ENCODE measurements at regions not wholly inside any gene's neighbourhood (a gene's known extent, or its start where the extent isn't known, plus 50 kb on each side); places are given as distances from the start of the nearest gene placed in this dataset.

- H3K27ac ChIP-seq (ENCODE audit: low read length): no peak overlapping the region
- H3K9ac ChIP-seq (ENCODE audit: low read depth, low read length): peak overlapping the region; percentile 5; the same call in 1 of the 2 replicates
- H3K36me3 ChIP-seq (ENCODE audit: insufficient read depth, low read depth, low read length): no peaks in the 10 kb centered on the region
- H3K9me3 ChIP-seq (ENCODE audit: insufficient read depth, low read depth, low read length): no peaks in the 10 kb centered on the region
- H3K4me3 ChIP-seq (ENCODE audit: low read length): no peak overlapping the region
- H3K27me3 ChIP-seq (ENCODE audit: insufficient read depth, low read length): no peaks in the 10 kb centered on the region
- H3K4me1 ChIP-seq (ENCODE audit: insufficient read depth, low read length): peaks cover 32% of the 10 kb centered on the region; the same call in 1 of the 2 replicates
Measured at GRCh38 chr11:8814209-8814922, 96.6 kb upstream of the AKIP1 start.

GRCh38 chr11:8814923-8815240 lies 96.1 kb upstream of the AKIP1 start:
- Histone ChIP-seq H3K27ac (ENCODE audit: low read length) (no peak overlapping the region), H3K27me3 (ENCODE audit: insufficient read depth, low read length) (no peaks in the 10 kb centered on the region), H3K9ac (ENCODE audit: low read depth, low read length) (no peak overlapping the region), H3K36me3 (ENCODE audit: insufficient read depth, low read depth, low read length) (no peaks in the 10 kb centered on the region), H3K9me3 (ENCODE audit: insufficient read depth, low read depth, low read length) (no peaks in the 10 kb centered on the region), H3K4me1 (ENCODE audit: insufficient read depth, low read length) (peaks cover 27% of the 10 kb centered on the region; the same call in 1 of the 2 replicates), H3K4me3 (ENCODE audit: low read length) (no peak overlapping the region)

GRCh38 chr11:8818421-8818820 lies 92.6 kb upstream of the AKIP1 start:
- no peak overlapping the region for H3K27ac ChIP-seq (ENCODE audit: low read length)
- no peaks in the 10 kb centered on the region for H3K9me3 ChIP-seq (ENCODE audit: insufficient read depth, low read depth, low read length)

GRCh38 chr11:8820401-8820800 lies 90.6 kb upstream of the AKIP1 start:
- Histone ChIP-seq H3K9ac (ENCODE audit: low read depth, low read length) (no peak overlapping the region), H3K9me3 (ENCODE audit: insufficient read depth, low read depth, low read length) (no peaks in the 10 kb centered on the region), H3K4me1 (ENCODE audit: insufficient read depth, low read length) (peaks cover 14% of the 10 kb centered on the region), H3K4me3 (ENCODE audit: low read length) (no peak overlapping the region), H3K27me3 (ENCODE audit: insufficient read depth, low read length) (no peaks in the 10 kb centered on the region), H3K27ac (ENCODE audit: low read length) (no peak overlapping the region), H3K36me3 (ENCODE audit: insufficient read depth, low read depth, low read length) (no peaks in the 10 kb centered on the region)

More at GRCh38 chr11:8818421-8818820, 92.6 kb upstream of the AKIP1 start:
- Histone ChIP-seq H3K9ac (ENCODE audit: low read depth, low read length) (no peak overlapping the region), H3K4me1 (ENCODE audit: insufficient read depth, low read length) (peaks cover 23% of the 10 kb centered on the region), H3K4me3 (ENCODE audit: low read length) (no peak overlapping the region), H3K27me3 (ENCODE audit: insufficient read depth, low read length) (no peaks in the 10 kb centered on the region), H3K36me3 (ENCODE audit: insufficient read depth, low read depth, low read length) (no peaks in the 10 kb centered on the region)

GRCh38 chr11:8822469-8822868 lies 88.5 kb upstream of the AKIP1 start:
- Histone ChIP-seq H3K36me3 (ENCODE audit: insufficient read depth, low read depth, low read length) (no peaks in the 10 kb centered on the region), H3K27ac (ENCODE audit: low read length) (no peak overlapping the region), H3K9me3 (ENCODE audit: insufficient read depth, low read depth, low read length) (no peaks in the 10 kb centered on the region), H3K4me3 (ENCODE audit: low read length) (peak overlapping the region; percentile 7; the same call in 1 of the 2 replicates), H3K9ac (ENCODE audit: low read depth, low read length) (no peak overlapping the region; the same call in 1 of the 2 replicates), H3K4me1 (ENCODE audit: insufficient read depth, low read length) (peaks cover 29% of the 10 kb centered on the region), H3K27me3 (ENCODE audit: insufficient read depth, low read length) (no peaks in the 10 kb centered on the region)

GRCh38 chr11:8823174-8823742 lies 87.7 kb upstream of the AKIP1 start:
- Histone ChIP-seq H3K9me3 (ENCODE audit: insufficient read depth, low read depth, low read length) (no peaks in the 10 kb centered on the region), H3K36me3 (ENCODE audit: insufficient read depth, low read depth, low read length) (no peaks in the 10 kb centered on the region), H3K9ac (ENCODE audit: low read depth, low read length) (no peak overlapping the region), H3K4me1 (ENCODE audit: insufficient read depth, low read length) (peaks cover 32% of the 10 kb centered on the region), H3K27ac (ENCODE audit: low read length) (no peak overlapping the region), H3K4me3 (ENCODE audit: low read length) (no peak overlapping the region), H3K27me3 (ENCODE audit: insufficient read depth, low read length) (no peaks in the 10 kb centered on the region)

- Histone ChIP-seq H3K4me1 (ENCODE audit: insufficient read depth, low read length) (peaks cover 36% of the 10 kb centered on the region), H3K9me3 (ENCODE audit: insufficient read depth, low read depth, low read length) (no peaks in the 10 kb centered on the region), H3K4me3 (ENCODE audit: low read length) (peak overlapping the region; percentile 12; the same call in 1 of the 2 replicates), H3K9ac (ENCODE audit: low read depth, low read length) (no peak overlapping the region), H3K27me3 (ENCODE audit: insufficient read depth, low read length) (no peaks in the 10 kb centered on the region), H3K36me3 (ENCODE audit: insufficient read depth, low read depth, low read length) (no peaks in the 10 kb centered on the region), H3K27ac (ENCODE audit: low read length) (no peak overlapping the region)
Measured at GRCh38 chr11:8826139-8826786, 84.7 kb upstream of the AKIP1 start.

GRCh38 chr11:8826901-8827560 lies 84.0 kb upstream of the AKIP1 start:
- H3K4me3 ChIP-seq (ENCODE audit: low read length): peak overlapping the region; percentile 12; the same call in 1 of the 2 replicates
- H3K9me3 ChIP-seq (ENCODE audit: insufficient read depth, low read depth, low read length): no peaks in the 10 kb centered on the region
- no peak overlapping the region for H3K9ac ChIP-seq (ENCODE audit: low read depth, low read length)
- H3K36me3 ChIP-seq (ENCODE audit: insufficient read depth, low read depth, low read length): no peaks in the 10 kb centered on the region
- H3K4me1 ChIP-seq (ENCODE audit: insufficient read depth, low read length): peaks cover 36% of the 10 kb centered on the region
- H3K27me3 ChIP-seq (ENCODE audit: insufficient read depth, low read length): no peaks in the 10 kb centered on the region
- no peak overlapping the region for H3K27ac ChIP-seq (ENCODE audit: low read length)

- Histone ChIP-seq H3K27ac (ENCODE audit: low read length) (no peak overlapping the region), H3K36me3 (ENCODE audit: insufficient read depth, low read depth, low read length) (no peaks in the 10 kb centered on the region), H3K4me1 (ENCODE audit: insufficient read depth, low read length) (peaks cover 31% of the 10 kb centered on the region), H3K9ac (ENCODE audit: low read depth, low read length) (no peak overlapping the region), H3K27me3 (ENCODE audit: insufficient read depth, low read length) (no peaks in the 10 kb centered on the region), H3K4me3 (ENCODE audit: low read length) (no peak overlapping the region), H3K9me3 (ENCODE audit: insufficient read depth, low read depth, low read length) (no peaks in the 10 kb centered on the region)
Measured at GRCh38 chr11:8828046-8828445, 82.9 kb upstream of the AKIP1 start.

GRCh38 chr11:8828580-8829361 lies 82.2 kb upstream of the AKIP1 start:
- no peak overlapping the region for H3K9ac ChIP-seq (ENCODE audit: low read depth, low read length)
- peaks cover 37% of the 10 kb centered on the region for H3K4me1 ChIP-seq (ENCODE audit: insufficient read depth, low read length)
- no peaks in the 10 kb centered on the region for H3K36me3 ChIP-seq (ENCODE audit: insufficient read depth, low read depth, low read length)
- no peaks in the 10 kb centered on the region for H3K9me3 ChIP-seq (ENCODE audit: insufficient read depth, low read depth, low read length)
- H3K27me3 ChIP-seq (ENCODE audit: insufficient read depth, low read length): no peaks in the 10 kb centered on the region
- no peak overlapping the region for H3K4me3 ChIP-seq (ENCODE audit: low read length)
- no peak overlapping the region for H3K27ac ChIP-seq (ENCODE audit: low read length)

- H3K27me3 ChIP-seq (ENCODE audit: insufficient read depth, low read length): no peaks in the 10 kb centered on the region
- H3K4me1 ChIP-seq (ENCODE audit: insufficient read depth, low read length): peaks cover 45% of the 10 kb centered on the region
- H3K27ac ChIP-seq (ENCODE audit: low read length): no peak overlapping the region
- H3K4me3 ChIP-seq (ENCODE audit: low read length): no peak overlapping the region
- H3K9ac ChIP-seq (ENCODE audit: low read depth, low read length): no peak overlapping the region
- H3K36me3 ChIP-seq (ENCODE audit: insufficient read depth, low read depth, low read length): no peaks in the 10 kb centered on the region
- no peaks in the 10 kb centered on the region for H3K9me3 ChIP-seq (ENCODE audit: insufficient read depth, low read depth, low read length)
Measured at GRCh38 chr11:8829556-8829955, 81.4 kb upstream of the AKIP1 start.
